ENCODE measurements at regions not wholly inside any gene's neighbourhood (a gene's known extent, or its start where the extent isn't known, plus 50 kb on each side); places are given as distances from the start of the nearest gene placed in this dataset.

GRCh38 chr2:204258890-204259289 lies 286.4 kb upstream of the PARD3B start:
- Histone ChIP-seq H4K20me1 (replicated peaks; ENCODE audit: insufficient read depth) (no peaks in the 10 kb centered on the region), H3F3A (replicated peaks; ENCODE audit: low read depth) (no peaks in the 10 kb centered on the region), H3K27ac (ENCODE audit: low read depth) (no peak overlapping the region), H3K4me3 (no peak overlapping the region), H3K4me2 (no peak overlapping the region), H2AFZ (peak overlapping the region; percentile 52; the same call in 1 of the 2 replicates), H3K36me3 (ENCODE audit: insufficient read depth) (no peaks in the 10 kb centered on the region), H3K27me3 (ENCODE audit: insufficient read depth) (no peaks in the 10 kb centered on the region), H3K4me1 (ENCODE audit: insufficient read depth) (peaks cover 17% of the 10 kb centered on the region), H3K9me2 (ENCODE audit: insufficient read depth) (no peaks in the 10 kb centered on the region), H3K79me2 (replicated peaks; ENCODE audit: insufficient read depth) (no peaks in the 10 kb centered on the region)
- peaks cover 34% of the 10 kb centered on the region for H3K4me1 Mint-ChIP-seq
- no peak for DNase-seq (ENCODE audit: low spot score)
- H3K9me3 Mint-ChIP-seq: no peaks in the 10 kb centered on the region
- no peak for TF ChIP-seq CREB1 (CRISPR knock-in tag; IDR thresholded peaks at IDR 0.05; ENCODE audit: low read depth)
- no peak for TF ChIP-seq NANOG (IDR thresholded peaks at IDR 0.05; ENCODE audit: borderline replicate concordance)
- no peak for TF ChIP-seq ZNF331 (CRISPR knock-in tag; IDR thresholded peaks at IDR 0.05; ENCODE audit: low read depth)
- no peak for TF ChIP-seq ZNF114 (CRISPR knock-in tag; IDR thresholded peaks at IDR 0.05)
- TF ChIP-seq REST (IDR thresholded peaks at IDR 0.05; ENCODE audit: unreplicated experiment): no peak
- no peak for TF ChIP-seq EZH2phosphoT487 (IDR thresholded peaks at IDR 0.05; ENCODE audit: unreplicated experiment)
- no peak for TF ChIP-seq ZNF462 (CRISPR knock-in tag; IDR thresholded peaks at IDR 0.05)
- TF ChIP-seq JUNB (IDR thresholded peaks at IDR 0.05; ENCODE audit: unreplicated experiment): no peak
- no peak for TF ChIP-seq STAT1 (IDR thresholded peaks at IDR 0.05; ENCODE audit: unreplicated experiment)
- no peak for TF ChIP-seq CTCF (conservative IDR thresholded peaks at IDR 0.05; ENCODE audit: low read depth in 2 of 2)
- TF ChIP-seq ETS1 (IDR thresholded peaks at IDR 0.05): no peak
- no peak for TF ChIP-seq POLR2AphosphoS5 (IDR thresholded peaks at IDR 0.05; ENCODE audit: low read depth)
- no peak for TF ChIP-seq EZH2 (IDR thresholded peaks at IDR 0.05; ENCODE audit: low read depth, unreplicated experiment)
- H3K27me3 Mint-ChIP-seq (ENCODE audit: insufficient read depth, low read depth, poor library complexity): no peaks in the 10 kb centered on the region
- H3K4me3 Mint-ChIP-seq: no peak overlapping the region
- no peak for ATAC-seq
- H3K27ac Mint-ChIP-seq: no peak overlapping the region
- H3K36me3 Mint-ChIP-seq (ENCODE audit: low read depth): no peaks in the 10 kb centered on the region

Data from GM23338 (cell line).